Neural progenitor cell (in vitro differentiated cells): ENCODE measurements at regions not wholly inside any gene's neighbourhood (a gene's known extent, or its start where the extent isn't known, plus 50 kb on each side); places are given as distances from the start of the nearest gene placed in this dataset.

Experiments
- CTCF ChIP-seq: fragments of 200-600 bp; sonication (generic); IDR thresholded peaks from 2 replicates; pipeline ENCODE4 v1.5.1; 2017; ENCODE audit warnings: antibody characterized with exemption, mild to moderate bottlenecking
- EZH2phosphoT487 ChIP-seq: fragments of 200-600 bp; sonication (generic); IDR thresholded peaks from 2 replicates; pipeline ENCODE4 v1.6.1; 2017; ENCODE audit warnings: antibody characterized with exemption

- no peak for TF ChIP-seq CTCF
- no peak for TF ChIP-seq EZH2phosphoT487
Observed at GRCh38 chr1:125065821-125066180, 3881.0 kb downstream of the SRGAP2C start.
